A549 (cell line): ENCODE measurements at regions not wholly inside any gene's neighbourhood (a gene's known extent, or its start where the extent isn't known, plus 50 kb on each side); places are given as distances from the start of the nearest gene placed in this dataset.

ENCODE experiments used
- CTCF ChIP-seq: fragments of >200 bp; sonication (Bioruptor Twin); formaldehyde crosslinking; IDR thresholded peaks from 3 replicates; pipeline ENCODE4 v1.5.1; 2016
- MAX ChIP-seq: IDR thresholded peaks from 2 replicates; pipeline ENCODE4 v1.6.1; 2012
- RAD21 ChIP-seq, 2 experiments: fragments of >200 bp in 1 of 2; sonication (Bioruptor Twin) in 1 of 2; formaldehyde crosslinking in 1 of 2; IDR thresholded peaks in 1 of 2; conservative IDR thresholded peaks in 1 of 2; 2 replicates in 1 of 2; 3 replicates in 1 of 2; pipeline ENCODE4 v1.6.1; 2012 to 2018; ENCODE audit warnings: inconsistent platforms in 1 of 2
- RARB ChIP-seq: fragments of 250-450 bp; sonication (Bioruptor Pico); IDR thresholded peaks from 2 replicates; pipeline ENCODE4 v1.8.0; 2021; ENCODE audit warnings: mild to moderate bottlenecking, moderate library complexity
- SREBF2 ChIP-seq: fragments of 450-650 bp; IDR thresholded peaks from 2 replicates; pipeline ENCODE4 v1.6.1; 2014; ENCODE audit warnings: mild to moderate bottlenecking, moderate library complexity

GRCh38 chr1:218081358-218081757, 203.7 kb upstream of the RRP15 start:
- TF ChIP-seq MAX, result no peak
- TF ChIP-seq CTCF, result no peak
- no peak for TF ChIP-seq RAD21 (conservative IDR thresholded peaks at IDR 0.05 in 1 of 2, IDR thresholded peaks at IDR 0.05 in 1 of 2)
- no peak for TF ChIP-seq SREBF2
- TF ChIP-seq RARB (CRISPR knock-in tag), result no peak
